ENCODE measurements at regions not wholly inside any gene's neighbourhood (a gene's known extent, or its start where the extent isn't known, plus 50 kb on each side); places are given as distances from the start of the nearest gene placed in this dataset.

GRCh38 chr11:129694966-129695365, 120.7 kb upstream of the TMEM45B start:
- no peaks in the 10 kb centered on the region for H3K9me3 ChIP-seq (ENCODE audit: control insufficient read depth, low read depth, low read length)
- no peak for TF ChIP-seq CTCF (conservative IDR thresholded peaks at IDR 0.05)
- no peaks in the 10 kb centered on the region for H3K27me3 ChIP-seq (ENCODE audit: insufficient read depth, low read length)
- H4K5ac ChIP-seq (ENCODE audit: insufficient read length, low read depth, low read length), result no peak overlapping the region
- H3K4me1 ChIP-seq (ENCODE audit: insufficient read depth, low read length), result no peaks in the 10 kb centered on the region
- no peaks in the 10 kb centered on the region for H3K9me3 Mint-ChIP-seq
- no peak overlapping the region for H3K18ac ChIP-seq (ENCODE audit: insufficient read length, low read depth, low read length)
- H3K23me2 ChIP-seq (ENCODE audit: insufficient read length, low read depth, low read length, poor library complexity, severe bottlenecking), result no peaks in the 10 kb centered on the region
- no peaks in the 10 kb centered on the region for H3K79me2 ChIP-seq (ENCODE audit: insufficient read depth, low read length)
- peaks cover 41% of the 10 kb centered on the region for H3K27me3 Mint-ChIP-seq (ENCODE audit: low read depth)
- no peak overlapping the region for H2BK120ac ChIP-seq (ENCODE audit: low read depth, low read length, poor library complexity, severe bottlenecking)
- no peak overlapping the region for H4K8ac ChIP-seq (replicated peaks; ENCODE audit: insufficient read length, low read depth, low read length)
- no peak overlapping the region for H2BK20ac ChIP-seq (ENCODE audit: low read depth, low read length, poor library complexity, severe bottlenecking)
- H3K4ac ChIP-seq (ENCODE audit: low read depth, low read length), result no peak overlapping the region
- H3K79me1 ChIP-seq (ENCODE audit: insufficient read depth, low read depth, low read length, poor library complexity, severe bottlenecking), result no peaks in the 10 kb centered on the region
- H3K36me3 Mint-ChIP-seq (ENCODE audit: insufficient read depth in 1 of 3, low read depth in 3 of 3), result no peaks in the 10 kb centered on the region
- no peak overlapping the region for H2BK15ac ChIP-seq (ENCODE audit: low read depth, low read length)
- no CpG with 5 or more reads among the region's 10 CpGs for WGBS (ENCODE audit: extremely low coverage, insufficient read length, low lambda C conversion rate)
- H3K4me1 Mint-ChIP-seq, result no peaks in the 10 kb centered on the region
- H3K27ac ChIP-seq (ENCODE audit: insufficient read length, low read depth, low read length), result no peak overlapping the region
- H3K56ac ChIP-seq (ENCODE audit: insufficient read length, low read depth, low read length), result no peak overlapping the region
- H4K91ac ChIP-seq (ENCODE audit: insufficient read length, low read depth, low read length), result no peak overlapping the region
- H3K27ac Mint-ChIP-seq, result no peak overlapping the region
- no peak overlapping the region for H3T11ph ChIP-seq (ENCODE audit: low read length)
- no peak overlapping the region for H3K4me3 Mint-ChIP-seq
- no peak overlapping the region for H3K4me2 ChIP-seq (ENCODE audit: insufficient read depth, insufficient read length, low read length)
- no peak overlapping the region for H2AFZ ChIP-seq (ENCODE audit: low read length)
- no peak overlapping the region for H2AK5ac ChIP-seq (ENCODE audit: insufficient read length, low read length)
- no peak overlapping the region for H3K23ac ChIP-seq (ENCODE audit: insufficient read length, low read depth, low read length)
- H4K20me1 ChIP-seq (ENCODE audit: control insufficient read depth, insufficient read depth, insufficient read length), result no peaks in the 10 kb centered on the region
- H2BK12ac ChIP-seq (ENCODE audit: insufficient read length, low read depth, low read length), result no peak overlapping the region
- DNase-seq, result no peak
- H2BK5ac ChIP-seq (ENCODE audit: insufficient read length, low read length), result no peak overlapping the region
- H3K9ac ChIP-seq (ENCODE audit: extremely low read depth, insufficient read length, low read length), result no peak overlapping the region
- no peak overlapping the region for H3K14ac ChIP-seq (ENCODE audit: insufficient read depth, low read length)
